C4-2B (cell line): ENCODE measurements at regions not wholly inside any gene's neighbourhood (a gene's known extent, or its start where the extent isn't known, plus 50 kb on each side); places are given as distances from the start of the nearest gene placed in this dataset.

Experiments
- H3K27ac ChIP-seq: fragments of 450-650 bp; 2 replicates; pipeline ENCODE4 v1.5.1; 2017
- ZFX ChIP-seq: fragments of 450-650 bp; IDR thresholded peaks from 2 replicates; pipeline ENCODE4 v1.6.1; 2017
- TF ChIP-seq, protein P1 (sequence below): fragments of 450-650 bp; conservative IDR thresholded peaks from 2 replicates; pipeline ENCODE4 v1.5.1; 2017; ENCODE audit warnings: mild to moderate bottlenecking

DNA sequence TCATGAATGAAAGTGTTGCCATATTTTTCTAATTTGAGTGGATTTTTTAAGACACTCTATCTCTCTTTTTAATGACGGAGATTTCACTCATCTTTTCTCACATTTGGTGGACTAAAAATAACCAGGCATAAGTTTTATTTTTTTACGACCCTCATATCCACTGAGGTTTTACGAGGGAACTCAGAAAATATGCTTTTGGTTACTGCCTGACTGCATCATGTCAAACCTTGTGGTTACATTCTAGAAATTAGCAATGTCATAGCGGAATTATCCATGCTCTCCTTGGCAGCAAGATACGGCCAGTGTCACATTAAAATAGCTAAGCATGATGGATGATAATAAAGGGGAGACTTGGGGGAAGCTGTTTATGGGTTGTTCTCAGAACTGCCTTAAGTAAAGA is 428.6 kb upstream of the FSHR start:
- TF ChIP-seq ZFX: no peak
- TF ChIP-seq, protein P1, sequence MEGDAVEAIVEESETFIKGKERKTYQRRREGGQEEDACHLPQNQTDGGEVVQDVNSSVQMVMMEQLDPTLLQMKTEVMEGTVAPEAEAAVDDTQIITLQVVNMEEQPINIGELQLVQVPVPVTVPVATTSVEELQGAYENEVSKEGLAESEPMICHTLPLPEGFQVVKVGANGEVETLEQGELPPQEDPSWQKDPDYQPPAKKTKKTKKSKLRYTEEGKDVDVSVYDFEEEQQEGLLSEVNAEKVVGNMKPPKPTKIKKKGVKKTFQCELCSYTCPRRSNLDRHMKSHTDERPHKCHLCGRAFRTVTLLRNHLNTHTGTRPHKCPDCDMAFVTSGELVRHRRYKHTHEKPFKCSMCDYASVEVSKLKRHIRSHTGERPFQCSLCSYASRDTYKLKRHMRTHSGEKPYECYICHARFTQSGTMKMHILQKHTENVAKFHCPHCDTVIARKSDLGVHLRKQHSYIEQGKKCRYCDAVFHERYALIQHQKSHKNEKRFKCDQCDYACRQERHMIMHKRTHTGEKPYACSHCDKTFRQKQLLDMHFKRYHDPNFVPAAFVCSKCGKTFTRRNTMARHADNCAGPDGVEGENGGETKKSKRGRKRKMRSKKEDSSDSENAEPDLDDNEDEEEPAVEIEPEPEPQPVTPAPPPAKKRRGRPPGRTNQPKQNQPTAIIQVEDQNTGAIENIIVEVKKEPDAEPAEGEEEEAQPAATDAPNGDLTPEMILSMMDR: no peak
- H3K27ac ChIP-seq: no peak overlapping the region

DNA sequence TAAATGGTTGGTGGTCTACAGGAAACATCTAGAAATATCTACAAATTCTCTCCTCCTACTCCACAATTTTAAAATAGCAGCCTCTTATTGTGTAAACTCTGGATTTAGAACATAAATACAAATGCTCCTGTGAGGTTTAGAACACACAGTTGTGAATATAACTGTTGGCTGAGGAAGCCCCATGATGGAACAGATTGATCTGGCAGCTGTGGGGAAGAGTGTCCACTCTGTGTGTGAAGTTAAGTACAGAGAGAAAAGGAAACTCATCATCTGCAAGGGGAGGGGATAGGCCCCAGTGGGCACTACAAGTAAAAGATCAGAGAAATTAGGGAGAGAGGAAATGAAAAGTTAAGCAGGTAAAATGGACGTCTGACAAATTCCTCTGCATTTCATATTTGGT is 422.7 kb upstream of the FSHR start:
- TF ChIP-seq ZFX: no peak
- TF ChIP-seq, protein P1: no peak
- no peak overlapping the region for H3K27ac ChIP-seq

DNA sequence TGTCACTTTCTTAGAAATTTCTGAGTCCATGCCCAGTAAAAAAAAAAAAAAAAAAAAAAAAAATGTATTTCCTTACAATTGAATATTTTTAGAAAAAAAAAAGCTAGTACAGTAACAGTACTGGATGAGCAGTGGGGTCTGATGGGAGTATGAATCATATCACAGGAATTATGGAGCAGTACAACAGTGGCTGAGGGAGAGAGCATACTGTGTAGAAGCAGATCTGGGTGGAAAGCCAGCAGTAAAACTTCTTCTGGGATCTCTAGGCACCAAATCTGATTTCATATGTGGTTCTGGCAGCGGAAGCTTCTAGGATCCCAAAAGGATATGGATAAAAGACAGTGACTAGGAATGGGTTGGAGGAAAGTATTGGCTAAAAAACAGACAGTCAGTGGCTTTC is 414.9 kb upstream of the FSHR start:
- no peak overlapping the region for H3K27ac ChIP-seq
- TF ChIP-seq, protein P1: no peak
- TF ChIP-seq ZFX: no peak

DNA sequence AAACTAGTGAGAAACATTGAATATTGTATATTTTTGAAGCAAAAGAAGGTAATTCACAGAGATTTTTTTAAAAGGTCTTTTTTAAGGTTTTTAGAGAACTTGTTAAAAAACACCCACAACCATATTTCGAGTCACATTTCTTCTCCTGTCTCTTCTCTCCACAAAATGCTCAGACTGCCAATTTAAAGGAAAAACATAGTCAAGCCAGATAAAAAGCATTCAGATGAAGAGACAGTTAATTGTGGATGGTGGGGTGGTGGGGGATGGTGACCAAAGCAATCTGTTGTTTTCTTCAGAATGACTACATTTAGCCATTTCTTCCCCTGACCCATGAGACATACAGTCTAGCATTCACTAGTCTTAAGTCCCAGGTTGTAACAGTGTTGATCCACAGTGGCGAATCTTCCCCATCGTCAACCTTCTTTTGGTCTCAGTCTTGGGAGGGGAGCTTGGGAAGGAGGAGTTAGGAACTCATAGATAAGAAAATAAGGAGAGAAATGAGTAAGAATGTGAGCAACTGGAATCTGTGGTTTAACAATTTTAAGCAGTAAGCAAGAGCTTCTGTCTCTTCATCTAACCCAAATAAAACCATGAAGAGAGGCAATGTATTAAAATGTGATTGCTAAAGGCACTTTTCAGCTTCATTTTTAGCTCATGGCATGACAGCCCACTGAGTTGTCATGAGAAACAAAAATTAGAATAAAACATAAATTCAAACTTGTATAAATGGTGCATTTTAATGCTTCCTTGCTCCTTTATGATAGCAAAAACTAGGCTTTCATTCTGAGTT is 413.7 kb upstream of the FSHR start:
- no peak for TF ChIP-seq ZFX
- TF ChIP-seq, protein P1: no peak
- H3K27ac ChIP-seq: no peak overlapping the region

DNA sequence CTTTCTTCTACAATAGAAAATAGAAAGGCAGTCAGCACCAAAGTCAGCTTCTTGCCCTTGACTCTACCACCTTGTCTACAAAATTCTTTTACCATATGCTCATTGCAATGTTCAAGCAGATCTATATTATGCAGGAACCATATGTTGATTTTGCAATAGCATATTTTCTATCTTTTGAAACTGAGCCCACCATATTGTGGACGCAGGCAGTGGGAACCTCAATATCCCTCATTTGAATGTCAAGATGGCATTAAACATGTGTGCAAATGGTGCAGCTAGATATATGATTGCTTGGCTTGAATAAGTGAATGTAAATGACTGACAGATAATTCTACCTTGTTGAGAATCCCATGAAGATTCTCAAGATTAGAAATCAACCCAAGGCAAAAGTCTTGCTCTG is 412.7 kb upstream of the FSHR start:
- TF ChIP-seq ZFX: no peak
- TF ChIP-seq, protein P1: no peak
- H3K27ac ChIP-seq: no peak overlapping the region

DNA sequence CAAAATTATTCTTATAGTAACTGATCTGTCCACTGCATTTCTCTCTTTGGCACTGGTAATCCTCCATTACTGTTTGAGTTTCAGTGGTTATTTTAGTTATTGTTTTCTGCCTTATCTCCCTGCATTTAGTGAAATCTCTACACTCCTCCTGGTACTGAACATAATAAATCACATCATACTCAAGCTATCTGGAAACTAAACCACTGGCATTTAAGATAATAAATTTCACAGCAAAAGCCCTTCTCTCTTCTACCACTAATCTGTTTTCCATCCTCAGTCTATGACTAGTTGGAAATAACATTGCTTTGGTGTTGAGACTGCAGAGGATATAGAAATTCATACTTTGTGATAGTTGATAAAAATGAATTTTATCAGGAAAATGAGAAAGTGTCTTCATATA is 399.3 kb upstream of the FSHR start:
- TF ChIP-seq, protein P1: no peak
- no peak for TF ChIP-seq ZFX
- H3K27ac ChIP-seq: no peak overlapping the region

DNA sequence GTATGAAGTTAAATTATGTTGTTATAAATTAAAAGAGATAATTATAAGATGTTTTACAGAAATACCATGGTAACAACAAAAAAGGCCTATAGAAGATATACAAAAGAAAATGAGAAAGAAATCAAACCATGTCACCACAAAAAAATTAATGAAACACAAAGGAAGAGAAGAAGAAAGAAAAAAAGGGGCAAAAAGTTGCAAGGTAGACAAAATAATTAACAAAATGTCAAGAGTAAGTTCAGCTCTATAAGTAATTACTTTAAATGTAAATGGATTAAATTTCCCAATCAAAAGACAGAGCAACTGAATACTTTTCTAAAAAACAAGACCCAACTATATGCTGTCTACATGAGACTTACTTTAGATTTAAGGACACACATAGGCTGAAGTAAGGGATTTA is 378.4 kb upstream of the FSHR start:
- H3K27ac ChIP-seq: no peak overlapping the region
- TF ChIP-seq ZFX: no peak
- TF ChIP-seq, protein P1: no peak
